ENCODE measurements at regions not wholly inside any gene's neighbourhood (a gene's known extent, or its start where the extent isn't known, plus 50 kb on each side); places are given as distances from the start of the nearest gene placed in this dataset.

DNA sequence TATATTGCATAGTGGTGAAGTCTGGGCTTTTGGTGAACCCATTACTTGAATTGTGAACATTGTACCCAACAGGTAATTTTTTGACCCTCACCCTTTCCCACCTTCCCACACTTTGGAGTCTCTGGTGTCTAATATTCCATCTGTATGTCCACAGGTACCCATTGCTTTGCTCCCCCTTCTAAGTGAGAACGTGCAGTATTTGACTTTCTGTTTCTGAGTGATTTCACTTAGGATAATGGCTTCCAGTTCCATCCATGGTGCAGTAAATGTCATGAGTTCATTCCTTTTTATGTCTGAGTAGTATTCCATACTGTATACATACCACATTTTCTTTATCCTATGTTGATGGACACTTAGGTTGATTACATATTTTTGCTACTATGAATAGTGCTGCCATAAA is 91.5 kb upstream of the KIF5B start:
- no peak overlapping the region for H3K4me3 Mint-ChIP-seq (ENCODE audit: unreplicated experiment)
- no peaks in the 10 kb centered on the region for H3K36me3 Mint-ChIP-seq (ENCODE audit: insufficient read depth, unreplicated experiment)
- peaks cover 14% of the 10 kb centered on the region for H3K4me1 Mint-ChIP-seq (ENCODE audit: insufficient read depth, unreplicated experiment)
- CTCF ChIA-PET, result interaction anchor here (0.6 kb wide), 1 partner anchor 11 kb away, joined by 3 read pairs; no protein-coding TSS in a partner anchor
- no peak for DNase-seq (ENCODE audit: unreplicated experiment)
- H3K9me3 Mint-ChIP-seq (ENCODE audit: unreplicated experiment), result no peaks in the 10 kb centered on the region
- no peaks in the 10 kb centered on the region for H3K27me3 Mint-ChIP-seq (ENCODE audit: insufficient read depth, unreplicated experiment)
- intact Hi-C loops (cut with micrococcal nuclease), result loop anchor here (2.0 kb wide), 1 partner anchor 93 kb away; no protein-coding TSS in a partner anchor
- POLR2A ChIA-PET, result no interaction called here
- no peak overlapping the region for H3K27ac Mint-ChIP-seq (ENCODE audit: low read depth, unreplicated experiment)
- no TSS peak for BruUV-seq (replicated peaks)
- TF ChIP-seq, protein P1, sequence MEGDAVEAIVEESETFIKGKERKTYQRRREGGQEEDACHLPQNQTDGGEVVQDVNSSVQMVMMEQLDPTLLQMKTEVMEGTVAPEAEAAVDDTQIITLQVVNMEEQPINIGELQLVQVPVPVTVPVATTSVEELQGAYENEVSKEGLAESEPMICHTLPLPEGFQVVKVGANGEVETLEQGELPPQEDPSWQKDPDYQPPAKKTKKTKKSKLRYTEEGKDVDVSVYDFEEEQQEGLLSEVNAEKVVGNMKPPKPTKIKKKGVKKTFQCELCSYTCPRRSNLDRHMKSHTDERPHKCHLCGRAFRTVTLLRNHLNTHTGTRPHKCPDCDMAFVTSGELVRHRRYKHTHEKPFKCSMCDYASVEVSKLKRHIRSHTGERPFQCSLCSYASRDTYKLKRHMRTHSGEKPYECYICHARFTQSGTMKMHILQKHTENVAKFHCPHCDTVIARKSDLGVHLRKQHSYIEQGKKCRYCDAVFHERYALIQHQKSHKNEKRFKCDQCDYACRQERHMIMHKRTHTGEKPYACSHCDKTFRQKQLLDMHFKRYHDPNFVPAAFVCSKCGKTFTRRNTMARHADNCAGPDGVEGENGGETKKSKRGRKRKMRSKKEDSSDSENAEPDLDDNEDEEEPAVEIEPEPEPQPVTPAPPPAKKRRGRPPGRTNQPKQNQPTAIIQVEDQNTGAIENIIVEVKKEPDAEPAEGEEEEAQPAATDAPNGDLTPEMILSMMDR (IDR thresholded peaks at IDR 0.05; ENCODE audit: unreplicated experiment), result no peak

DNA sequence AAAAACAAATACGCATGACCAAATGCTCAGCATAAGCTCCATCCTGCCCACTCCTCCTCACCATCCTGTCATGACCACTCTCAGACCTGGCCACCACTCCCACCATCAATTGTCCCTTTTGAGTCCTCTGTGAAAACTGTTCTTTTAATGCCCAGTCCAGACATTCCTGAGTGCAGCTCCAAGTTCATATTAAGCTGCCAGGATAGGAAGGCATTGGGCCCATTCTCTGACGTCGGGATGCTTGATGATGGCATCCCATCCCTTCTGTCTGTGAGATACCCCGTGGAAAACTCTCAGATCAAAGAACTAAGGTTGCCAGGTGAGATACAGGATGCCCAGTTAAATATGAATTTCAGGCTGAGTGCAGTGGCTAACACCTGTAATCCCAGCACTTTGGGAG is 89.9 kb upstream of the KIF5B start:
- CTCF ChIA-PET, result no interaction called here
- Mint-ChIP-seq H3K4me3 (ENCODE audit: unreplicated experiment) (no peak overlapping the region), H3K4me1 (ENCODE audit: insufficient read depth, unreplicated experiment) (peaks cover 18% of the 10 kb centered on the region), H3K27ac (ENCODE audit: low read depth, unreplicated experiment) (no peak overlapping the region), H3K9me3 (ENCODE audit: unreplicated experiment) (no peaks in the 10 kb centered on the region), H3K36me3 (ENCODE audit: insufficient read depth, unreplicated experiment) (no peaks in the 10 kb centered on the region), H3K27me3 (ENCODE audit: insufficient read depth, unreplicated experiment) (no peaks in the 10 kb centered on the region)
- no TSS peak for BruUV-seq (replicated peaks)
- TF ChIP-seq, protein P1 (IDR thresholded peaks at IDR 0.05; ENCODE audit: unreplicated experiment), result no peak
- intact Hi-C loops (cut with micrococcal nuclease), result no loop called here
- POLR2A ChIA-PET, result no interaction called here
- no peak for DNase-seq (ENCODE audit: unreplicated experiment)

DNA sequence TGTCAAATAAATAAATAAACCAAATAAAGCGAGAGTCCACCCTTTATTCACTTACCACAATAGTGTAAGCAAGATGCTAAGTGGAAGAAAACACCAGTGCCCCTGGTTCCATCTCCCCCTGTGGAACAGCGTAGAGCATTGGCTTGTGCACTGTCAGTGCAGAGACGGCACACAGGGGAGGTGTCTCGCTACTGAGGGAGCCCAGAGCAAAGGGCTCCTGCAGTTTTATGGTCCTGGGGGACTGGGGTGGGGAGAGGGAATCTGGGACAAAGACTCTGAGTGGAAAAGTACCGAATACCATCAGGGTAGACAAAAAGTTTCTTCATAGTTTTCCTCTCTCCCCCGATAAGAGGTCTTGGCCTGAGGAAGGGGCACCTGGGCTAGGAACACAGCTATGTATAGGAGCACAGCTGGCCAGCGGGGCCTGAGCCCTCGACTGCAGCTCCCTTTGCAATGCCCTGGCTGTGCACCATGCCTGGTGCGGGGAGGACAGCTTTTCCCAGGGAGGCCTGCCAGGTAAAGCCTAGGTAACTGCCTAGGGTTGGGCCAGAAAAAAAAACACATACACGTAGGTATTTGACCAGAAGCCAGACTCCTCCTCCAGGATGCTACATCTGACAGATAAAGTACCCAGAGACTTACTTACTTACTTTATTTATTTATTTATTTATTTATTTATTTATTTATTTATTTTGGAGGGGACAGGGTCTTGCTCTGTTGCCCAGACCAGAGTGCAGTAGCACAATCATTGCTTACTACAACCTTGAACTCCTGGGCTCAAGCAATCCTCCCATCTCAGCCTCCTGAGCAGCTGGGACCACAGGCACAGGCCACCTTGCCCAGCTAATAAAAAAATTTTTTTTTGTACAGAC is 88.8 kb upstream of the KIF5B start:
- BruUV-seq (replicated peaks), result no TSS peak
- peak; percentile 54 for DNase-seq (ENCODE audit: unreplicated experiment)
- Mint-ChIP-seq H3K4me1 (ENCODE audit: insufficient read depth, unreplicated experiment) (peaks cover 22% of the 10 kb centered on the region), H3K9me3 (ENCODE audit: unreplicated experiment) (no peaks in the 10 kb centered on the region), H3K36me3 (ENCODE audit: insufficient read depth, unreplicated experiment) (no peaks in the 10 kb centered on the region), H3K27me3 (ENCODE audit: insufficient read depth, unreplicated experiment) (no peaks in the 10 kb centered on the region), H3K4me3 (ENCODE audit: unreplicated experiment) (no peak overlapping the region), H3K27ac (ENCODE audit: low read depth, unreplicated experiment) (no peak overlapping the region)
- TF ChIP-seq, protein P1 (IDR thresholded peaks at IDR 0.05; ENCODE audit: unreplicated experiment), result no peak
- POLR2A ChIA-PET, result interaction anchor here (0.9 kb wide), 1 partner anchor 75 kb away, joined by 3 read pairs; no protein-coding TSS in a partner anchor
- CTCF ChIA-PET, result no interaction called here
- intact Hi-C loops (cut with micrococcal nuclease), result loop anchor here (5.0 kb wide), 1 partner anchor 202 kb away; the partner anchor contains the start of gene EPC1

DNA sequence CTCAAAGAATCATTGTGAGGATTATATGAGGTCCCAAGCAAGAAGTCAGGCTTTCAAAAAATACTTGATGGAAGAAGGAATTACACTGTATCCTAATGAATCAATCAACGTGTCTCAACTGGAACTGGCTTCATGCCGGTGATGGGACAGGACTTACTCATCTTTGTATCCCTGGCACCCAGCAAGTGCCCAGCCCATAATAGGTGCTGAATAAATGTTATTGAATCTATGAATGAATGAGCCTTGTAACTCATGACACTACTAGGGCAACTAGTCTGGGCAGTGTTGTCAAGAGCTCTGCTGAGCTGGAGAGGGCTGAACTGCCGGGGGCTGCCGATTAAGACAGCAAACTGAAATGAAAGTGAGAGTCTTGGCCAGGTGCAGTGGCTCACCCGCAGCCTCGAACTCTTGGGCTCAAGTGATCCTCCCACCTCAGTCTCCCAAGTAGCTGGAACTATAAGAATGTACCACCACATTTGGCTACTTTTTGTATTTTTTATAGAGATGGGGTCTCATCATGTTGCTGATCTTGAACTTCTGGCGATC is 87.2 kb upstream of the KIF5B start:
- ChIA-PET CTCF (no interaction called here), POLR2A (interaction anchor here (0.6 to 1.4 kb wide), 2 partner anchors 87 to 88 kb away, joined by 4 to 5 read pairs; partner anchors contain the start of gene KIF5B)
- Mint-ChIP-seq H3K36me3 (ENCODE audit: insufficient read depth, unreplicated experiment) (peaks cover 5% of the 10 kb centered on the region), H3K27me3 (ENCODE audit: insufficient read depth, unreplicated experiment) (no peaks in the 10 kb centered on the region), H3K4me1 (ENCODE audit: insufficient read depth, unreplicated experiment) (peaks cover 18% of the 10 kb centered on the region), H3K9me3 (ENCODE audit: unreplicated experiment) (no peaks in the 10 kb centered on the region), H3K4me3 (ENCODE audit: unreplicated experiment) (no peak overlapping the region), H3K27ac (ENCODE audit: low read depth, unreplicated experiment) (no peak overlapping the region)
- TF ChIP-seq, protein P1 (IDR thresholded peaks at IDR 0.05; ENCODE audit: unreplicated experiment), result no peak
- no TSS peak for BruUV-seq (replicated peaks)
- peak; percentile 85 for DNase-seq (ENCODE audit: unreplicated experiment)
- intact Hi-C loops (cut with micrococcal nuclease), result loop anchor here (5.0 kb wide), 1 partner anchor 204 kb away; the partner anchor contains the start of gene EPC1

Data from MCF 10A (cell line).